Suprapubic skin (tissue), 3 donors: ENCODE measurements at regions not wholly inside any gene's neighbourhood (a gene's known extent, or its start where the extent isn't known, plus 50 kb on each side); places are given as distances from the start of the nearest gene placed in this dataset.

Experiments used
- EP300 ChIP-seq: sonication (generic); formaldehyde crosslinking; IDR thresholded peaks from one replicate; pipeline ENCODE4 v1.6.1; 2017; ENCODE audit warnings: antibody characterized with exemption
- TF ChIP-seq, protein P1 (sequence below), 2 donors: fragments of 200-600 bp in 1 of 2; fragments of 450-650 bp in 1 of 2; sonication (generic) in 1 of 2; IDR thresholded peaks; one replicate each; pipeline ENCODE4 v1.5.1; 2016 to 2019; ENCODE audit warnings: antibody characterized with exemption in 2 of 2, mild to moderate bottlenecking in 1 of 2, moderate library complexity in 1 of 2

DNA sequence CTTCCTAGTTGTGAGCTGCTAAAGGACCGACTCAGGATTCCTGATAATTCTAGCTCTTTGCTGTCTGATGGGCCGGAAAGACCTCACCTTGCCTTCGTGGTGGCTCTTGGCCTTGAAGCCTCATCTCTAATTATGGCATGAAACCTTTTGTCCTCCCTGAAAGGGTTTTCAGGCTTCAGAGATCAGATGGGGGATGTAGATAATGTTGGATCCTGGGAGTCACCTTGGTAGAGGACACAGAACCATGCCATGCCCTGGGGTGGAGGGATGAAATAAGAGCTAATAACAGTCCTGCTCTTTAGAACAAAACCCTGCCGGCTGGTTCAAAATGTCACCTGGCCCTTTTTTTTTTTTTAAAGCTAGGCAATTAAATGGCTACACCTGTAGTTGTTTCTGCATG, 50.8 kb upstream of the SYN2 start:
- TF ChIP-seq, protein P1, sequence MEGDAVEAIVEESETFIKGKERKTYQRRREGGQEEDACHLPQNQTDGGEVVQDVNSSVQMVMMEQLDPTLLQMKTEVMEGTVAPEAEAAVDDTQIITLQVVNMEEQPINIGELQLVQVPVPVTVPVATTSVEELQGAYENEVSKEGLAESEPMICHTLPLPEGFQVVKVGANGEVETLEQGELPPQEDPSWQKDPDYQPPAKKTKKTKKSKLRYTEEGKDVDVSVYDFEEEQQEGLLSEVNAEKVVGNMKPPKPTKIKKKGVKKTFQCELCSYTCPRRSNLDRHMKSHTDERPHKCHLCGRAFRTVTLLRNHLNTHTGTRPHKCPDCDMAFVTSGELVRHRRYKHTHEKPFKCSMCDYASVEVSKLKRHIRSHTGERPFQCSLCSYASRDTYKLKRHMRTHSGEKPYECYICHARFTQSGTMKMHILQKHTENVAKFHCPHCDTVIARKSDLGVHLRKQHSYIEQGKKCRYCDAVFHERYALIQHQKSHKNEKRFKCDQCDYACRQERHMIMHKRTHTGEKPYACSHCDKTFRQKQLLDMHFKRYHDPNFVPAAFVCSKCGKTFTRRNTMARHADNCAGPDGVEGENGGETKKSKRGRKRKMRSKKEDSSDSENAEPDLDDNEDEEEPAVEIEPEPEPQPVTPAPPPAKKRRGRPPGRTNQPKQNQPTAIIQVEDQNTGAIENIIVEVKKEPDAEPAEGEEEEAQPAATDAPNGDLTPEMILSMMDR (IDR thresholded peaks at IDR 0.05): no peak
- TF ChIP-seq EP300: no peak
